Neural cell (in vitro differentiated cells): ENCODE measurements at regions not wholly inside any gene's neighbourhood (a gene's known extent, or its start where the extent isn't known, plus 50 kb on each side); places are given as distances from the start of the nearest gene placed in this dataset.

Source experiments
- H2AFZ ChIP-seq: fragments of 200-600, 300-800 bp; sonication (generic), shearing (Covaris generic); 2 replicates; pipeline ENCODE4 v1.6.0; 2014; ENCODE audit warnings: low read depth, mild to moderate bottlenecking, antibody characterized with exemption, low read length, moderate library complexity
- H3F3A ChIP-seq: fragments of 200-600 bp; shearing (Covaris generic); 2 replicates; pipeline ENCODE4 v1.6.1; 2016; ENCODE audit warnings: mild to moderate bottlenecking, moderate library complexity, mixed read lengths, antibody characterized with exemption, low read length; ENCODE audit not compliant: insufficient read depth, poor library complexity, severe bottlenecking
- H3K27ac ChIP-seq: fragments of 200-600, 300-800 bp; sonication (generic), shearing (Covaris generic); 2 replicates; pipeline ENCODE4 v1.5.1; 2014; ENCODE audit warnings: mild to moderate bottlenecking, low read length, moderate library complexity
- H3K27me3 ChIP-seq: fragments of 300-800, 200-600 bp; sonication (generic), shearing (Covaris generic); 2 replicates; pipeline ENCODE4 v1.6.0; 2014; ENCODE audit warnings: mild to moderate bottlenecking, low read depth, low read length, moderate library complexity; ENCODE audit not compliant: insufficient read depth
- H3K36me3 ChIP-seq: fragments of 300-800, 200-600 bp; sonication (generic), shearing (Covaris generic); 2 replicates; pipeline ENCODE4 v1.5.1; 2014; ENCODE audit warnings: mild to moderate bottlenecking, antibody characterized with exemption, low read length, moderate library complexity; ENCODE audit not compliant: insufficient read depth
- H3K4me2 ChIP-seq: fragments of 300-800, 200-600 bp; sonication (generic), shearing (Covaris generic); 2 replicates; pipeline ENCODE4 v1.6.0; 2014; ENCODE audit warnings: mild to moderate bottlenecking, low read length
- H3K4me3 ChIP-seq: fragments of 300-800, 200-600 bp; sonication (generic), shearing (Covaris generic); 2 replicates; pipeline ENCODE4 v1.5.1; 2014; ENCODE audit warnings: mild to moderate bottlenecking, low read length, moderate library complexity
- H3K79me2 ChIP-seq: fragments of 200-600 bp; shearing (Covaris generic); replicated peaks from 2 replicates; pipeline ENCODE4 v1.6.0; 2014; ENCODE audit warnings: mild to moderate bottlenecking, low read length, moderate library complexity; ENCODE audit not compliant: insufficient read depth
- H3K9ac ChIP-seq: fragments of 300-800, 200-600 bp; sonication (generic), shearing (Covaris generic); 2 replicates; pipeline ENCODE4 v1.6.1; 2016; ENCODE audit warnings: mild to moderate bottlenecking, low read length, mixed read lengths
- H3K9me2 ChIP-seq: fragments of 200-600 bp; shearing (Covaris generic); 2 replicates; pipeline ENCODE4 v1.6.1; 2016; ENCODE audit warnings: mild to moderate bottlenecking, low read length, mixed read lengths; ENCODE audit not compliant: insufficient read depth
- H3K9me3 ChIP-seq: fragments of 200-600, 300-800 bp; sonication (generic), shearing (Covaris generic); 2 replicates; pipeline ENCODE4 v1.6.1; 2016; ENCODE audit warnings: mild to moderate bottlenecking, mixed run types, low read length, moderate library complexity, mixed read lengths
- H4K20me1 ChIP-seq: fragments of 200-600 bp; shearing (Covaris generic); 2 replicates; pipeline ENCODE4 v1.6.1; 2016; ENCODE audit warnings: mild to moderate bottlenecking, mixed run types; ENCODE audit not compliant: insufficient read depth
- CTCF ChIP-seq: fragments of 450-650 bp; IDR thresholded peaks from 2 replicates; pipeline ENCODE4 v1.5.1; 2014; ENCODE audit warnings: antibody characterized with exemption, mild to moderate bottlenecking, moderate library complexity; ENCODE audit not compliant: poor library complexity, severe bottlenecking
- EP300 ChIP-seq: fragments of 450-650 bp; conservative IDR thresholded peaks from 2 replicates; pipeline ENCODE4 v1.6.1; 2014; ENCODE audit warnings: antibody characterized with exemption, mild to moderate bottlenecking, moderate library complexity; ENCODE audit not compliant: poor library complexity, severe bottlenecking
- EZH2 ChIP-seq: fragments of 200-600, 300-800 bp; shearing (Covaris generic), sonication (generic); IDR thresholded peaks from 2 replicates; pipeline ENCODE4 v1.6.1; 2014; ENCODE audit warnings: antibody characterized with exemption, low read length, borderline replicate concordance, mild to moderate bottlenecking; ENCODE audit not compliant: insufficient read depth, poor library complexity, severe bottlenecking
- MXI1 ChIP-seq: fragments of 450-650 bp; conservative IDR thresholded peaks from 2 replicates; pipeline ENCODE4 v1.6.1; 2014; ENCODE audit warnings: antibody characterized with exemption, mild to moderate bottlenecking; ENCODE audit not compliant: poor library complexity, severe bottlenecking
- POLR2AphosphoS5 ChIP-seq: IDR thresholded peaks from 2 replicates; pipeline ENCODE4 v1.6.1; 2012
- RAD21 ChIP-seq: fragments of 450-650 bp; conservative IDR thresholded peaks from 2 replicates; pipeline ENCODE4 v1.6.1; 2014; ENCODE audit warnings: antibody characterized with exemption, mild to moderate bottlenecking, moderate library complexity
- REST ChIP-seq: IDR thresholded peaks from 2 replicates; pipeline ENCODE4 v1.6.1; 2012; ENCODE audit warnings: borderline replicate concordance
- SMC3 ChIP-seq: fragments of 450-650 bp; conservative IDR thresholded peaks from 2 replicates; pipeline ENCODE4 v1.6.1; 2014; ENCODE audit warnings: antibody characterized with exemption, mild to moderate bottlenecking, moderate library complexity; ENCODE audit not compliant: poor library complexity
- TAF1 ChIP-seq: IDR thresholded peaks from 2 replicates; pipeline ENCODE4 v1.6.1; 2012; ENCODE audit warnings: low read depth

- no peak overlapping the region for H3K9ac ChIP-seq
- no peaks in the 10 kb centered on the region for H3K79me2 ChIP-seq
- H4K20me1 ChIP-seq = no peaks in the 10 kb centered on the region
- no peaks in the 10 kb centered on the region for H3K9me3 ChIP-seq
- H3K27ac ChIP-seq = no peak overlapping the region
- no peaks in the 10 kb centered on the region for H3F3A ChIP-seq
- H3K27me3 ChIP-seq = no peaks in the 10 kb centered on the region
- H3K36me3 ChIP-seq = no peaks in the 10 kb centered on the region
- no peak overlapping the region for H2AFZ ChIP-seq
- no peak overlapping the region for H3K4me2 ChIP-seq
- no peaks in the 10 kb centered on the region for H3K9me2 ChIP-seq
- no peak overlapping the region for H3K4me3 ChIP-seq
- no peak for TF ChIP-seq RAD21
- TF ChIP-seq SMC3 = no peak
- no peak for TF ChIP-seq MXI1
- TF ChIP-seq REST = no peak
- TF ChIP-seq TAF1 = no peak
- TF ChIP-seq CTCF = no peak
- no peak for TF ChIP-seq POLR2AphosphoS5
- no peak for TF ChIP-seq EZH2
- TF ChIP-seq EP300 = no peak
These were observed 377.7 kb upstream of the ERCC4 start for GRCh38 chr16:13542284-13542683.

- H3K9me2 ChIP-seq = no peaks in the 10 kb centered on the region
- H3K4me2 ChIP-seq = no peak overlapping the region
- H3F3A ChIP-seq = no peaks in the 10 kb centered on the region
- H2AFZ ChIP-seq = no peak overlapping the region
- H3K36me3 ChIP-seq = no peaks in the 10 kb centered on the region
- H3K9me3 ChIP-seq = no peaks in the 10 kb centered on the region
- H3K4me3 ChIP-seq = no peak overlapping the region
- no peak overlapping the region for H3K27ac ChIP-seq
- no peak for TF ChIP-seq CTCF
- no peak for TF ChIP-seq EP300
- no peak for TF ChIP-seq POLR2AphosphoS5
- no peak for TF ChIP-seq MXI1
- TF ChIP-seq REST = no peak
- TF ChIP-seq RAD21 = no peak
- TF ChIP-seq EZH2 = no peak
- TF ChIP-seq TAF1 = no peak
- no peaks in the 10 kb centered on the region for H4K20me1 ChIP-seq
- H3K9ac ChIP-seq = no peak overlapping the region
- no peaks in the 10 kb centered on the region for H3K79me2 ChIP-seq
- H3K27me3 ChIP-seq = no peaks in the 10 kb centered on the region
These were observed 376.1 kb upstream of the ERCC4 start for GRCh38 chr16:13543850-13544249.
